Neural progenitor cell (in vitro differentiated cells): ENCODE measurements at regions not wholly inside any gene's neighbourhood (a gene's known extent, or its start where the extent isn't known, plus 50 kb on each side); places are given as distances from the start of the nearest gene placed in this dataset.
A peak's percentile ranks its signal among the peaks of the same experiment; 100 is the strongest.

Experiments used
- DNase-seq: peaks from one replicate; pipeline ENCODE4 v3.0.0-alpha.2; 2016; ENCODE audit warnings: low spot score
- H2AFZ ChIP-seq: fragments of 200-600 bp; sonication (generic); replicated peaks from 2 replicates; pipeline ENCODE4 v1.6.1; 2016; ENCODE audit warnings: antibody characterized with exemption
- H3F3A ChIP-seq: fragments of 200-600 bp; sonication (generic); 2 replicates; pipeline ENCODE4 v1.6.1; 2016; ENCODE audit warnings: antibody characterized with exemption, low read depth
- H3K27ac ChIP-seq: fragments of 200-600 bp; sonication (generic); 2 replicates; pipeline ENCODE4 v1.5.1; 2016; ENCODE audit warnings: mild to moderate bottlenecking
- H3K27me3 ChIP-seq: fragments of 200-600 bp; sonication (generic); 2 replicates; pipeline ENCODE4 v1.6.1; 2016; ENCODE audit warnings: mild to moderate bottlenecking, moderate library complexity
- H3K36me3 ChIP-seq: fragments of 200-600 bp; sonication (generic); 2 replicates; pipeline ENCODE4 v1.5.1; 2016
- H3K4me1 ChIP-seq: fragments of 200-600 bp; sonication (generic); 2 replicates; pipeline ENCODE4 v1.6.1; 2016; ENCODE audit warnings: mixed run types
- H3K4me2 ChIP-seq: fragments of 200-600 bp; sonication (generic); 2 replicates; pipeline ENCODE4 v1.6.1; 2016
- H3K4me3 ChIP-seq: fragments of 200-600 bp; sonication (generic); 2 replicates; pipeline ENCODE4 v1.5.1; 2016
- H3K79me2 ChIP-seq: fragments of 200-600 bp; sonication (generic); 2 replicates; pipeline ENCODE4 v1.6.1; 2016; ENCODE audit warnings: low read depth
- H3K9ac ChIP-seq: fragments of 200-600 bp; sonication (generic); 2 replicates; pipeline ENCODE4 v1.6.1; 2016
- H3K9me3 ChIP-seq: fragments of 200-600 bp; sonication (generic); 2 replicates; pipeline ENCODE4 v1.5.1; 2016; ENCODE audit warnings: low read depth
- H4K20me1 ChIP-seq: fragments of 200-600 bp; sonication (generic); 2 replicates; pipeline ENCODE4 v1.6.1; 2016; ENCODE audit warnings: low read depth
- H3K27ac Mint-ChIP-seq: 3 replicates; pipeline ENCODE4 v1.8.0; 2021; ENCODE audit warnings: mixed read lengths
- H3K27me3 Mint-ChIP-seq: 2 replicates; pipeline ENCODE4 v1.8.0; 2022; ENCODE audit warnings: low read depth, mild to moderate bottlenecking, inconsistent platforms, moderate library complexity, mixed read lengths; ENCODE audit not compliant: insufficient read depth
- H3K36me3 Mint-ChIP-seq: 3 replicates; pipeline ENCODE4 v1.8.0; 2021; ENCODE audit warnings: mixed read lengths
- H3K4me1 Mint-ChIP-seq: 3 replicates; pipeline ENCODE4 v1.8.0; 2021; ENCODE audit warnings: mixed read lengths
- H3K4me3 Mint-ChIP-seq: 3 replicates; pipeline ENCODE4 v1.8.0; 2021; ENCODE audit warnings: mild to moderate bottlenecking, moderate library complexity, mixed read lengths
- H3K9me3 Mint-ChIP-seq: 3 replicates; pipeline ENCODE4 v1.8.0; 2020; ENCODE audit warnings: mixed read lengths
- EZH2 ChIP-seq: fragments of 200-600 bp; sonication (generic); IDR thresholded peaks from 2 replicates; pipeline ENCODE4 v1.6.1; 2017; ENCODE audit warnings: antibody characterized with exemption, mild to moderate bottlenecking, moderate library complexity
- EZH2phosphoT487 ChIP-seq: fragments of 200-600 bp; sonication (generic); IDR thresholded peaks from 2 replicates; pipeline ENCODE4 v1.6.1; 2017; ENCODE audit warnings: antibody characterized with exemption
- TF ChIP-seq, protein P1 (sequence below): fragments of 200-600 bp; sonication (generic); IDR thresholded peaks from 2 replicates; pipeline ENCODE4 v1.5.1; 2017; ENCODE audit warnings: antibody characterized with exemption, mild to moderate bottlenecking

DNA sequence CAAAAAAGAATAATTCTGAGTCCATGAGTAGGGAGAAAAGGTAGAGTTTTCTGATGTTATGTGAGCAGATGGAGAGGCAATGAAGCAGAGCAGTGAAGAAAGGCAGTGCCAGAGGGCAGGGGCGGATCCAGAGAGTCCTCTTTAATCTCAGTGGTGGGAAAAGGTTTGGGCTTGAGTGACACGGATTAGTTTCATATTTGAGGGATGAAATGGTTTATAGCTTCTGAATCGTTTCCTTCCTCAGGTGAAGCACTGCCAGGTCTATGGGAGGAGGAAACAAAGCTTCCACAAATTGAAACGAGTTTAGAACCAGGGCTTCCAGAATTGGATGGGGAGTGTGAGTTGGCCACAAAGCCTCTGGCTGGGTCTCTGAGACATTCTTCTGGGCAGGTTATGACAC lies 517.0 kb upstream of the PAPPA start:
- Histone ChIP-seq H3K36me3 (no peaks in the 10 kb centered on the region), H2AFZ (peak overlapping the region; percentile 61), H3K4me1 (peaks cover 6% of the 10 kb centered on the region), H4K20me1 (no peaks in the 10 kb centered on the region), H3K27me3 (no peaks in the 10 kb centered on the region), H3K27ac (no peak overlapping the region), H3F3A (no peaks in the 10 kb centered on the region), H3K4me2 (no peak overlapping the region), H3K79me2 (no peaks in the 10 kb centered on the region), H3K9ac (no peak overlapping the region), H3K4me3 (no peak overlapping the region), H3K9me3 (no peaks in the 10 kb centered on the region)
- H3K4me1 Mint-ChIP-seq = peaks cover 5% of the 10 kb centered on the region
- peaks cover under 1% of the 10 kb centered on the region for H3K27me3 Mint-ChIP-seq
- no peaks in the 10 kb centered on the region for H3K36me3 Mint-ChIP-seq
- no peak for DNase-seq
- H3K4me3 Mint-ChIP-seq = no peak overlapping the region
- TF ChIP-seq EZH2phosphoT487 = no peak
- no peak for TF ChIP-seq EZH2
- peaks cover 2% of the 10 kb centered on the region for H3K9me3 Mint-ChIP-seq
- H3K27ac Mint-ChIP-seq = no peak overlapping the region

DNA sequence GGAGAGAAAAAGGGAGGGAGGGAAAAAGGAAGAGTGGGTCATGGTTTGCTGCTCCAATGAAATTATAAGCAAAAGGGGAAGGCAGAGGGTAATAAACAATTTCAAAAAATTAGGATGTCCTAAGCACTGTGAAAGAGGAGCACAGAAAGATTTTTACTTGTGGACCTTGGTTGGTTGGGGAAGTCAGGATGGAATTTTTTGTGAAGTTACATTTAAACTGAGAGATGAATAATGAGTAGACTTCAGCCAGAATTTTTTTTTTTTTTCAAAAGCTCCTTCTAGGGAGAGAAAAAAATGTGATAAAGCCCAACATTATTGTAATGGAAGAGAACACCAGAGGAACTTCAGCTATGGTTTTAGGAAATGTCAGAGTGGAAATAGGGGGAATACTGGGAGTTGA lies 515.9 kb upstream of the PAPPA start:
- H3K4me2 ChIP-seq = no peak overlapping the region
- H2AFZ ChIP-seq = no peak overlapping the region
- H3K79me2 ChIP-seq = no peaks in the 10 kb centered on the region
- DNase-seq = no peak
- H3F3A ChIP-seq = no peaks in the 10 kb centered on the region
- no peaks in the 10 kb centered on the region for H3K36me3 ChIP-seq
- H3K4me1 Mint-ChIP-seq = peaks cover 5% of the 10 kb centered on the region
- H3K27me3 ChIP-seq = no peaks in the 10 kb centered on the region
- no peak overlapping the region for H3K4me3 ChIP-seq
- no peaks in the 10 kb centered on the region for H3K9me3 ChIP-seq
- peaks cover 6% of the 10 kb centered on the region for H3K4me1 ChIP-seq
- no peaks in the 10 kb centered on the region for H3K27me3 Mint-ChIP-seq
- no peak overlapping the region for H3K27ac ChIP-seq
- no peak for TF ChIP-seq EZH2phosphoT487
- no peak for TF ChIP-seq EZH2
- TF ChIP-seq, protein P1, sequence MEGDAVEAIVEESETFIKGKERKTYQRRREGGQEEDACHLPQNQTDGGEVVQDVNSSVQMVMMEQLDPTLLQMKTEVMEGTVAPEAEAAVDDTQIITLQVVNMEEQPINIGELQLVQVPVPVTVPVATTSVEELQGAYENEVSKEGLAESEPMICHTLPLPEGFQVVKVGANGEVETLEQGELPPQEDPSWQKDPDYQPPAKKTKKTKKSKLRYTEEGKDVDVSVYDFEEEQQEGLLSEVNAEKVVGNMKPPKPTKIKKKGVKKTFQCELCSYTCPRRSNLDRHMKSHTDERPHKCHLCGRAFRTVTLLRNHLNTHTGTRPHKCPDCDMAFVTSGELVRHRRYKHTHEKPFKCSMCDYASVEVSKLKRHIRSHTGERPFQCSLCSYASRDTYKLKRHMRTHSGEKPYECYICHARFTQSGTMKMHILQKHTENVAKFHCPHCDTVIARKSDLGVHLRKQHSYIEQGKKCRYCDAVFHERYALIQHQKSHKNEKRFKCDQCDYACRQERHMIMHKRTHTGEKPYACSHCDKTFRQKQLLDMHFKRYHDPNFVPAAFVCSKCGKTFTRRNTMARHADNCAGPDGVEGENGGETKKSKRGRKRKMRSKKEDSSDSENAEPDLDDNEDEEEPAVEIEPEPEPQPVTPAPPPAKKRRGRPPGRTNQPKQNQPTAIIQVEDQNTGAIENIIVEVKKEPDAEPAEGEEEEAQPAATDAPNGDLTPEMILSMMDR = no peak
- H3K4me3 Mint-ChIP-seq = no peak overlapping the region
- peaks cover 2% of the 10 kb centered on the region for H3K9me3 Mint-ChIP-seq
- H3K27ac Mint-ChIP-seq = no peak overlapping the region
- H3K9ac ChIP-seq = no peak overlapping the region
- no peaks in the 10 kb centered on the region for H3K36me3 Mint-ChIP-seq
- H4K20me1 ChIP-seq = no peaks in the 10 kb centered on the region

DNA sequence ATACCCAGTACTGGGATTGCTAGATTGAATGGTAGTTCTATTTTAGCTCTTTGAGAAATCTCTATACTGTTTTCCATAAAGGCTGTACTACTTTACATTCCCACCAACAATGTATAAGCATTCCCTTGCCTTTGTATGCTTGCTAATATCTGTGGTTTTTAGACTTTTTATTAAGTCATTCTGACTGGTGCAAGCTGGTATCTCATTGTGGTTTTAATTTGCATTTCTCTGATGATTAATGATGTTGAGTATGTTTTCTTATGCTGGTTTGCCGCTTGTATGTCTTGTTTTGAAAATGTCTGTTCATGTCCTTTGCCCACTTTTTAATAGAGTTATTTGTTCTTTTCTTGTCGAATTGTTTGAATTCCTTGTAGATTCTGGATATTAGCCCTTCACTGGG lies 512.7 kb upstream of the PAPPA start:
- H3K9me3 Mint-ChIP-seq = no peaks in the 10 kb centered on the region
- no peak for DNase-seq
- Histone ChIP-seq H3K27ac (no peak overlapping the region), H3K4me1 (peaks cover 6% of the 10 kb centered on the region), H3K36me3 (no peaks in the 10 kb centered on the region), H3K27me3 (no peaks in the 10 kb centered on the region), H3K79me2 (no peaks in the 10 kb centered on the region), H2AFZ (no peak overlapping the region), H4K20me1 (no peaks in the 10 kb centered on the region), H3K4me2 (no peak overlapping the region), H3K9me3 (no peaks in the 10 kb centered on the region), H3K9ac (no peak overlapping the region), H3F3A (no peaks in the 10 kb centered on the region), H3K4me3 (no peak overlapping the region)
- H3K27me3 Mint-ChIP-seq = no peaks in the 10 kb centered on the region
- no peak overlapping the region for H3K4me3 Mint-ChIP-seq
- H3K27ac Mint-ChIP-seq = no peak overlapping the region
- H3K4me1 Mint-ChIP-seq = peaks cover 5% of the 10 kb centered on the region
- TF ChIP-seq, protein P1 = no peak
- TF ChIP-seq EZH2 (no peak), EZH2phosphoT487 (no peak)
- H3K36me3 Mint-ChIP-seq = no peaks in the 10 kb centered on the region

DNA sequence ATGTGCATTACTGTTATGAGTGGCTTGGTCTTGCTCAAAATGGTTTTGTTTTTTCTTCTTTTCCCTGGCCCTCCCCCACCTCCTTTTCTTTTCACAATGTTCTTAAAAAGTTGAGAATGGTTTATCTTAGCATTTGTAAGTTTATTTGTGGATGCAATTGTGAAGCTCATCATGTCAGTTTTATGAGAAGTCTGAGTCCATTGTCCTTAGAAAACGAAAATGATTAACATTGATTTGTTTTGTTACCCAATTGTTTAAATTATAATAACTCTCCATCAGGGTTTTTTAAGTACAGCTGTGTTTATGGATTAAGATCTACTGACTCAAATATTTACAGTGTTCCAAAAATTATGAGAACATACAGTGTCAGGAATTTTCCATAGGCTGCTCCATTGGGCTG lies 511.3 kb upstream of the PAPPA start:
- H3K9me3 ChIP-seq = no peaks in the 10 kb centered on the region
- TF ChIP-seq, protein P1 = no peak
- no peaks in the 10 kb centered on the region for H3K36me3 ChIP-seq
- no peaks in the 10 kb centered on the region for H3F3A ChIP-seq
- H3K27me3 ChIP-seq = no peaks in the 10 kb centered on the region
- H3K4me2 ChIP-seq = no peak overlapping the region
- H3K36me3 Mint-ChIP-seq = no peaks in the 10 kb centered on the region
- H3K4me1 ChIP-seq = no peaks in the 10 kb centered on the region
- H3K4me3 Mint-ChIP-seq = no peak overlapping the region
- no peak overlapping the region for H3K9ac ChIP-seq
- H3K27ac ChIP-seq = no peak overlapping the region
- no peaks in the 10 kb centered on the region for H3K79me2 ChIP-seq
- H2AFZ ChIP-seq = no peak overlapping the region
- H3K27ac Mint-ChIP-seq = no peak overlapping the region
- no peaks in the 10 kb centered on the region for H4K20me1 ChIP-seq
- no peaks in the 10 kb centered on the region for H3K9me3 Mint-ChIP-seq
- no peaks in the 10 kb centered on the region for H3K27me3 Mint-ChIP-seq
- H3K4me1 Mint-ChIP-seq = no peaks in the 10 kb centered on the region
- no peak overlapping the region for H3K4me3 ChIP-seq
- DNase-seq = no peak
